ENCODE measurements at regions not wholly inside any gene's neighbourhood (a gene's known extent, or its start where the extent isn't known, plus 50 kb on each side); places are given as distances from the start of the nearest gene placed in this dataset.

DNA sequence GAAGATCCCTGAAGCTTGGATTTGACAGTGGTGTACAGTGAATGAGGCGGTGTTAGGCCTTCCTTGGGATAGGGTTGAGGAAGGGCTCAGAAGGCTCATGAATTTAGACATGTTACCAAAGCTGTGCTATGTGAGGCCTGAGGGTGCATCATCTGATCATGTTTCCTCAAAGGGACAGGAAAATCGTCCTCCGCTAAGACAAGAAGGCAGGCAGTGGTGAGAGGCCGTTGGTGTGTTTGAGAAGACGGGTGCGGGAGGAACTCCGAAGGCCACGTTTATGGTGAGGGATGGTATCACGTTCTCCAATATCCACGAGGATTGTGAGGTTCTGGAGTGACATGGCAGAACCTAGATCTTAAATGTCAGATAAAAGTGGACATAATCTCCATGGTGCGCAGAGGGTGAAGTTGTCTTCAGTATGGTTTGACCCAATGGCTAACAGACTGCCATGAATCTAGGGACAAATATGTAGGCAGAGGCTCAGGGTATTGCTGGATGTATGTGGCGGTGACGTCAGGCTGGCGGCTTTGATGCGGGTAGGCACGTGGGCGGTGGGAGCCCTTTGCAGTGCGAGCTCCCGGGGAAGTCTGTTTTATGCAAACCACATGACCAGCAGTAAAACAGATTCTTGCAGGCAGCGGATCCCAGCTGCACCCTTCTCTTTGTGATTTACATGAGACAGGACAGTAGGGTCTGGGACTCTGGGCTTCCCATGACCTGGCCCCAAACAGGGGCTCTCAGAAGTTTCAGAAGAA, 242.3 kb upstream of the B3GAT1 start:
- TF ChIP-seq CTCF (IDR thresholded peaks at IDR 0.05) (no peak), POLR2A (IDR thresholded peaks at IDR 0.05) (no peak), POLR2AphosphoS5 (IDR thresholded peaks at IDR 0.05; ENCODE audit: insufficient read depth in 1 of 2, low read depth in 1 of 2) (no peak)
